ENCODE measurements at regions not wholly inside any gene's neighbourhood (a gene's known extent, or its start where the extent isn't known, plus 50 kb on each side); places are given as distances from the start of the nearest gene placed in this dataset.

- Histone ChIP-seq H3K4me3 (ENCODE audit: low read depth, low read length) (no peak overlapping the region), H3K27ac (ENCODE audit: extremely low read depth, low read depth, low read length) (no peak overlapping the region), H3K36me3 (ENCODE audit: control insufficient read depth in 2 of 2, insufficient read depth in 1 of 2, low read length in 2 of 2) (no peaks in the 10 kb centered on the region), H3K9me3 (ENCODE audit: control insufficient read depth, insufficient read depth, low read depth, low read length) (no peaks in the 10 kb centered on the region), H3K4me1 (ENCODE audit: control insufficient read depth, insufficient read depth, low read length) (no peaks in the 10 kb centered on the region)
- ChIA-PET POLR2A (no interaction called here), CTCF (interaction anchor here (1.0 kb wide), 2 partner anchors 11 to 14 kb away, joined by 4 read pairs; no protein-coding TSS in a partner anchor)
- no peak for TF ChIP-seq ZBTB8A (tag by site-specific recombination; IDR thresholded peaks at IDR 0.05)
- no peak for TF ChIP-seq ZNF645 (tag by site-specific recombination; IDR thresholded peaks at IDR 0.05)
- TF ChIP-seq ZFHX2 (tag by site-specific recombination; conservative IDR thresholded peaks at IDR 0.05): no peak
- TF ChIP-seq KLF7 (tag by site-specific recombination; IDR thresholded peaks at IDR 0.05; ENCODE audit: borderline replicate concordance): no peak
- no peak for TF ChIP-seq ZNF544 (tag by site-specific recombination; IDR thresholded peaks at IDR 0.05)
- no peak for TF ChIP-seq ZNF670 (tag by site-specific recombination; IDR thresholded peaks at IDR 0.05; ENCODE audit: low read depth)
- no peak for TF ChIP-seq SCRT2 (tag by site-specific recombination; IDR thresholded peaks at IDR 0.05)
- TF ChIP-seq ZNF223 (tag by site-specific recombination; IDR thresholded peaks at IDR 0.05): no peak
These were observed 386.1 kb upstream of the DDI1 start for GRCh38 chr11:103650330-103650729.

GRCh38 chr11:103651341-103651998 is 385.0 kb upstream of the DDI1 start:
- Histone ChIP-seq H3K27ac (ENCODE audit: extremely low read depth, low read depth, low read length) (no peak overlapping the region), H3K9me3 (ENCODE audit: control insufficient read depth, insufficient read depth, low read depth, low read length) (no peaks in the 10 kb centered on the region), H3K36me3 (ENCODE audit: control insufficient read depth in 2 of 2, insufficient read depth in 1 of 2, low read length in 2 of 2) (no peaks in the 10 kb centered on the region), H3K4me3 (ENCODE audit: low read depth, low read length) (no peak overlapping the region), H3K4me1 (ENCODE audit: control insufficient read depth, insufficient read depth, low read length) (no peaks in the 10 kb centered on the region)
- CTCF ChIA-PET: interaction anchor here (0.6 kb wide), 1 partner anchor 22 kb away, joined by 3 read pairs; no protein-coding TSS in a partner anchor
- POLR2A ChIA-PET: interaction anchor here (1.0 kb wide), 1 partner anchor 18 kb away, joined by 3 read pairs; no protein-coding TSS in a partner anchor
- TF ChIP-seq ZSCAN23 (tag by site-specific recombination; IDR thresholded peaks at IDR 0.05) (no peak), ZNF558 (tag by site-specific recombination; IDR thresholded peaks at IDR 0.05) (no peak), ZNF518A (tag by site-specific recombination; conservative IDR thresholded peaks at IDR 0.05; ENCODE audit: low read depth) (no peak), ZFP41 (tag by site-specific recombination; IDR thresholded peaks at IDR 0.05; ENCODE audit: borderline replicate concordance) (no peak), KLF10 (tag by site-specific recombination; IDR thresholded peaks at IDR 0.05) (no peak), ZNF621 (tag by site-specific recombination; IDR thresholded peaks at IDR 0.05) (no peak), ZNF596 (tag by site-specific recombination; IDR thresholded peaks at IDR 0.05) (no peak), ZNF692 (tag by site-specific recombination; IDR thresholded peaks at IDR 0.05) (no peak), ZNF266 (tag by site-specific recombination; IDR thresholded peaks at IDR 0.05; ENCODE audit: low read depth) (no peak), ZNF433 (tag by site-specific recombination; IDR thresholded peaks at IDR 0.05; ENCODE audit: low read depth) (no peak), ZBTB26 (tag by site-specific recombination; optimal IDR thresholded peaks at IDR 0.05) (no peak), ZNF311 (tag by site-specific recombination; IDR thresholded peaks at IDR 0.05; ENCODE audit: borderline replicate concordance) (no peak), ZNF777 (tag by site-specific recombination; IDR thresholded peaks at IDR 0.05; ENCODE audit: borderline replicate concordance) (no peak), ZNF639 (tag by site-specific recombination; IDR thresholded peaks at IDR 0.05) (no peak), ZSCAN5A (tag by site-specific recombination; IDR thresholded peaks at IDR 0.05) (no peak)

Data from HEK293 (cell line).